Mesenchymal stem cell (in vitro differentiated cells and primary cell): ENCODE measurements at regions not wholly inside any gene's neighbourhood (a gene's known extent, or its start where the extent isn't known, plus 50 kb on each side); places are given as distances from the start of the nearest gene placed in this dataset.

ENCODE experiments used
- DNase-seq: peaks from one replicate; pipeline ENCODE4 v3.0.0-alpha.2; 2013
- H2AFZ ChIP-seq: one replicate; pipeline ENCODE4 v1.6.1; 2013; ENCODE audit warnings: low read depth, mild to moderate bottlenecking, control low read depth, inconsistent platforms, low read length, moderate library complexity
- H2AK5ac ChIP-seq: 2 replicates; pipeline ENCODE4 v1.6.1; 2013; ENCODE audit warnings: low read length, moderate library complexity, mild to moderate bottlenecking, inconsistent platforms; ENCODE audit not compliant: severe bottlenecking
- H2BK120ac ChIP-seq: one replicate; pipeline ENCODE4 v1.6.1; 2013; ENCODE audit warnings: low read depth, mild to moderate bottlenecking, inconsistent platforms, low read length, moderate library complexity
- H2BK12ac ChIP-seq, 2 experiments: one replicate each; pipeline ENCODE4 v1.6.1; 2013; ENCODE audit warnings: inconsistent platforms in 2 of 2, low read length in 2 of 2, mild to moderate bottlenecking in 2 of 2, moderate library complexity in 2 of 2, control low read depth in 1 of 2
- H2BK15ac ChIP-seq: one replicate; pipeline ENCODE4 v1.6.1; 2013; ENCODE audit warnings: mild to moderate bottlenecking, low read depth, inconsistent platforms; ENCODE audit not compliant: poor library complexity, severe bottlenecking
- H2BK5ac ChIP-seq: 2 replicates; pipeline ENCODE4 v1.6.1; 2013; ENCODE audit warnings: low read depth, mild to moderate bottlenecking, low read length, control low read depth, inconsistent platforms; ENCODE audit not compliant: poor library complexity, severe bottlenecking
- H3K14ac ChIP-seq, 2 experiments: one replicate each; pipeline ENCODE4 v1.6.1; 2013; ENCODE audit warnings: inconsistent platforms in 2 of 2, low read length in 2 of 2, control low read depth in 1 of 2, mild to moderate bottlenecking in 1 of 2, moderate library complexity in 1 of 2
- H3K18ac ChIP-seq, 2 experiments: one replicate each; pipeline ENCODE4 v1.6.1; 2013; ENCODE audit warnings: inconsistent platforms in 2 of 2, low read length in 2 of 2, control low read depth in 1 of 2, low read depth in 1 of 2, mild to moderate bottlenecking in 1 of 2
- H3K23ac ChIP-seq, 2 experiments: one replicate each; pipeline ENCODE4 v1.6.1; 2013; ENCODE audit warnings: inconsistent platforms in 2 of 2, low read length in 2 of 2, mild to moderate bottlenecking in 2 of 2, moderate library complexity in 2 of 2, control low read depth in 1 of 2
- H3K27ac ChIP-seq: 2 replicates; pipeline ENCODE4 v1.5.1; 2013; ENCODE audit warnings: mild to moderate bottlenecking, moderate library complexity, low read length, control low read depth, inconsistent platforms; ENCODE audit not compliant: poor library complexity, severe bottlenecking
- H3K27me3 ChIP-seq, 2 experiments: 2 replicates each; pipeline versions ENCODE4 v1.6.1 to v1.7.0; 2013; ENCODE audit warnings: low read length in 2 of 2, mild to moderate bottlenecking in 2 of 2, moderate library complexity in 2 of 2, control low read depth in 1 of 2, inconsistent platforms in 1 of 2; ENCODE audit not compliant: control insufficient read depth in 1 of 2, insufficient read depth in 1 of 2
- H3K36me3 ChIP-seq, 2 experiments: 2 replicates each; pipeline versions ENCODE4 v1.6.1 to v1.7.0; 2013; ENCODE audit warnings: low read length in 2 of 2, control low read depth in 1 of 2, inconsistent platforms in 1 of 2, low read depth in 1 of 2, mild to moderate bottlenecking in 1 of 2; ENCODE audit not compliant: insufficient read depth in 2 of 2, control insufficient read depth in 1 of 2
- H3K4ac ChIP-seq, 2 experiments: one replicate each; pipeline ENCODE4 v1.6.1; 2013; ENCODE audit warnings: inconsistent platforms in 2 of 2, low read length in 2 of 2, mild to moderate bottlenecking in 2 of 2, moderate library complexity in 2 of 2, control low read depth in 1 of 2, low read depth in 1 of 2
- H3K4me1 ChIP-seq: 2 replicates; pipeline ENCODE4 v1.6.1; 2013; ENCODE audit warnings: low read depth, low read length, control low read depth; ENCODE audit not compliant: control insufficient read depth, insufficient read depth
- H3K4me2 ChIP-seq: 2 replicates; pipeline ENCODE4 v1.6.1; 2013; ENCODE audit warnings: low read length, mild to moderate bottlenecking, inconsistent platforms; ENCODE audit not compliant: poor library complexity, severe bottlenecking
- H3K4me3 ChIP-seq, 2 experiments: 2 replicates each; pipeline versions ENCODE4 v1.5.1 to v1.7.0; 2013; ENCODE audit warnings: low read length in 2 of 2, mild to moderate bottlenecking in 2 of 2, control low read depth in 1 of 2, low read depth in 1 of 2; ENCODE audit not compliant: insufficient read depth in 1 of 2
- H3K79me1 ChIP-seq: replicated peaks from 2 replicates; pipeline ENCODE4 v1.6.1; 2013; ENCODE audit warnings: mild to moderate bottlenecking, control low read depth, low read length, inconsistent platforms; ENCODE audit not compliant: poor library complexity, severe bottlenecking
- H3K9ac ChIP-seq: 2 replicates; pipeline ENCODE4 v1.7.0; 2013; ENCODE audit warnings: mild to moderate bottlenecking, low read length, moderate library complexity
- H3K9me3 ChIP-seq: 2 replicates; pipeline ENCODE4 v1.7.0; 2013; ENCODE audit warnings: mild to moderate bottlenecking, low read length; ENCODE audit not compliant: control insufficient read depth
- H4K8ac ChIP-seq: one replicate; pipeline ENCODE4 v1.6.1; 2013; ENCODE audit warnings: inconsistent platforms, mild to moderate bottlenecking, low read length, moderate library complexity
- H4K91ac ChIP-seq: one replicate; pipeline ENCODE4 v1.6.1; 2013; ENCODE audit warnings: mild to moderate bottlenecking, low read length, inconsistent platforms
- WGBS: methylation state at CpG from one replicate; pipeline ENCODE4 v1.1.7; 2013; ENCODE audit warnings: mixed read lengths; 5-methylcytosine and 5-hydroxymethylcytosine counted together

GRCh38 chr14:89620436-89620835, 203.4 kb upstream of the FOXN3 start:
- Histone ChIP-seq H3K27me3 (peaks cover 0 to 4% of the 10 kb centered on the region in 2 experiments), H3K4ac (no peak overlapping the region), H2AK5ac (peak overlapping the region; percentile 57), H3K4me3 (no peak overlapping the region), H2BK15ac (no peak overlapping the region), H3K4me2 (no peak overlapping the region), H3K9me3 (no peaks in the 10 kb centered on the region), H2BK12ac (no peak overlapping the region), H3K23ac (no peak overlapping the region), H3K27ac (no peak overlapping the region), H3K79me1 (peaks cover 4% of the 10 kb centered on the region), H4K8ac (no peak overlapping the region), H3K9ac (no peak overlapping the region), H2BK5ac (no peak overlapping the region), H3K14ac (no peak overlapping the region), H3K18ac (no peak overlapping the region), H3K36me3 (no peaks in the 10 kb centered on the region), H2BK120ac (no peak overlapping the region), H3K4me1 (peaks cover 3% of the 10 kb centered on the region), H2AFZ (no peak overlapping the region), H4K91ac (no peak overlapping the region)
- no peak for DNase-seq
- 96% methylated on average over 6 of the region's 6 CpGs for WGBS

- WGBS = 88% methylated on average over 2 of the region's 4 CpGs
- H3K4me1 ChIP-seq = peaks cover 2% of the 10 kb centered on the region
Observed at GRCh38 chr14:89619596-89619995, 202.6 kb upstream of the FOXN3 start.

GRCh38 chr14:89618811-89619551, 201.9 kb upstream of the FOXN3 start:
- Histone ChIP-seq H3K27ac (peak overlapping the region; percentile 24), H2AK5ac (no peak overlapping the region), H3K9me3 (no peaks in the 10 kb centered on the region)

More at GRCh38 chr14:89619596-89619995, 202.6 kb upstream of the FOXN3 start:
- peaks cover 5% of the 10 kb centered on the region for H3K79me1 ChIP-seq
- H3K23ac ChIP-seq = no peak overlapping the region
- H3K18ac ChIP-seq = no peak overlapping the region
- no peak overlapping the region for H4K8ac ChIP-seq
- no peak overlapping the region for H2BK15ac ChIP-seq
- no peak overlapping the region for H3K14ac ChIP-seq
- no peak overlapping the region for H2AK5ac ChIP-seq
- no peaks in the 10 kb centered on the region for H3K9me3 ChIP-seq
- no peak overlapping the region for H3K4ac ChIP-seq
- H2BK12ac ChIP-seq = no peak overlapping the region
- peak overlapping the region; percentile 67 for H3K4me2 ChIP-seq
- H2BK5ac ChIP-seq = no peak overlapping the region
- H3K4me3 ChIP-seq = peak overlapping the region in 1 of 2 experiments; percentile 79
- H3K36me3 ChIP-seq = no peaks in the 10 kb centered on the region
- H4K91ac ChIP-seq = no peak overlapping the region
- no peak overlapping the region for H2BK120ac ChIP-seq
- DNase-seq = no peak
- no peak overlapping the region for H2AFZ ChIP-seq
- H3K27ac ChIP-seq = no peak overlapping the region
- peaks cover 0 to 4% of the 10 kb centered on the region in 2 experiments for H3K27me3 ChIP-seq
- peak overlapping the region; percentile 94 for H3K9ac ChIP-seq

GRCh38 chr14:89618330-89618708, 201.3 kb upstream of the FOXN3 start:
- no peak overlapping the region for H2AK5ac ChIP-seq
- peaks cover 11% of the 10 kb centered on the region for H3K79me1 ChIP-seq
- H3K23ac ChIP-seq = no peak overlapping the region
- peak overlapping the region; percentile 84 for H3K4me2 ChIP-seq
- no peak overlapping the region for H4K91ac ChIP-seq
- WGBS = 0% methylated on average over 3 of the region's 6 CpGs
- peak overlapping the region; percentile 58 for H3K27ac ChIP-seq
- no peaks in the 10 kb centered on the region for H3K36me3 ChIP-seq
- DNase-seq = peak; percentile 68
- no peaks in the 10 kb centered on the region for H3K9me3 ChIP-seq
- no peak overlapping the region for H3K18ac ChIP-seq
- no peak overlapping the region for H3K14ac ChIP-seq
- peaks cover 0 to 4% of the 10 kb centered on the region in 2 experiments for H3K27me3 ChIP-seq
- no peak overlapping the region for H4K8ac ChIP-seq
- no peak overlapping the region for H2BK15ac ChIP-seq
- no peak overlapping the region for H2BK5ac ChIP-seq
- H2BK120ac ChIP-seq = no peak overlapping the region
- no peak overlapping the region for H2AFZ ChIP-seq
- peak overlapping the region; percentile 94 for H3K9ac ChIP-seq
- no peak overlapping the region for H2BK12ac ChIP-seq
- peaks cover 2% of the 10 kb centered on the region for H3K4me1 ChIP-seq
- no peak overlapping the region for H3K4ac ChIP-seq
- H3K4me3 ChIP-seq = peak overlapping the region in 1 of 2 experiments; percentile 79

More at GRCh38 chr14:89618811-89619551, 201.9 kb upstream of the FOXN3 start:
- Histone ChIP-seq H2BK120ac (peak overlapping the region; percentile 90), H3K79me1 (peaks cover 8% of the 10 kb centered on the region), H3K9ac (peak overlapping the region; percentile 94), H3K18ac (peak overlapping the region; percentile 88 to 98), H3K36me3 (no peaks in the 10 kb centered on the region), H3K4me3 (peak overlapping the region; percentile 71 to 79), H3K23ac (peak overlapping the region in 1 of 2 experiments; percentile 26), H3K4ac (peak overlapping the region; percentile 55 to 73), H2BK5ac (peak overlapping the region; percentile 14), H4K8ac (peak overlapping the region; percentile 74), H2BK15ac (peak overlapping the region; percentile 66), H3K14ac (peak overlapping the region in 1 of 2 experiments; percentile 87), H2BK12ac (peak overlapping the region; percentile 6 to 90), H3K27me3 (peaks cover 0 to 4% of the 10 kb centered on the region in 2 experiments), H3K4me1 (peaks cover 2% of the 10 kb centered on the region), H2AFZ (peak overlapping the region; percentile 98), H4K91ac (peak overlapping the region; percentile 43), H3K4me2 (peak overlapping the region; percentile 67)
- DNase-seq = peak; percentile 71
- under 1% methylated on average over 60 of the region's 66 CpGs for WGBS
